AG04450 (cell line): ENCODE measurements at regions not wholly inside any gene's neighbourhood (a gene's known extent, or its start where the extent isn't known, plus 50 kb on each side); places are given as distances from the start of the nearest gene placed in this dataset.

ENCODE experiments used
- CTCF ChIA-PET: fragments of 300-600, 350-600 bp; formaldehyde crosslinking; extraction: SDS; loops from one replicate; lab custom pipeline; 2022; ENCODE audit warnings: antibody characterized with exemption, inconsistent platforms; lab: Charles Lee
- POLR2A ChIA-PET: fragments of 350-600 bp; formaldehyde crosslinking; extraction: SDS; loops from one replicate; lab custom pipeline; 2021; ENCODE audit warnings: antibody characterized with exemption, inconsistent platforms; lab: Yijun Ruan, JAX
- DNase-seq: peaks from one replicate; pipeline ENCODE4 v3.0.0-alpha.2; 2011; ENCODE audit warnings: low read depth, low spot score
- H3K27ac ChIP-seq: one replicate; pipeline ENCODE4 v1.5.1; 2012; ENCODE audit warnings: low read depth, low read length, control low read depth
- H3K27me3 ChIP-seq: one replicate; pipeline ENCODE4 v1.6.0; 2012; ENCODE audit warnings: low read length; ENCODE audit not compliant: control insufficient read depth, insufficient read depth
- H3K4me3 ChIP-seq: 2 replicates; pipeline ENCODE4 v1.5.1; 2011; ENCODE audit warnings: mild to moderate bottlenecking, low read depth, low read length, control low read depth
- H3K9me3 ChIP-seq: 2 replicates; pipeline ENCODE4 v1.5.1; 2012; ENCODE audit warnings: low read length; ENCODE audit not compliant: control insufficient read depth, insufficient read depth
- CTCF ChIP-seq: IDR thresholded peaks from 2 replicates; pipeline ENCODE4 v1.5.1; 2011; ENCODE audit warnings: low read depth, low read length, control low read depth, inconsistent platforms

GRCh38 chr14:94963051-94963450 lies 193.1 kb upstream of the GSC start:
- Histone ChIP-seq H3K27me3 (no peaks in the 10 kb centered on the region), H3K27ac (no peak overlapping the region), H3K4me3 (no peak overlapping the region), H3K9me3 (peaks cover 6% of the 10 kb centered on the region)
- DNase-seq = no peak
- POLR2A ChIA-PET = no interaction called here
- no peak for TF ChIP-seq CTCF
- CTCF ChIA-PET = no interaction called here

GRCh38 chr14:94962166-94962575 lies 192.3 kb upstream of the GSC start:
- CTCF ChIA-PET = no interaction called here

GRCh38 chr14:94961386-94962165 lies 191.7 kb upstream of the GSC start:
- Histone ChIP-seq H3K4me3 (no peak overlapping the region), H3K27ac (no peak overlapping the region), H3K9me3 (peaks cover 1% of the 10 kb centered on the region), H3K27me3 (no peaks in the 10 kb centered on the region)
- no peak for TF ChIP-seq CTCF
- CTCF ChIA-PET = no interaction called here
- no peak for DNase-seq
- POLR2A ChIA-PET = no interaction called here

More at GRCh38 chr14:94962166-94962575, 192.3 kb upstream of the GSC start:
- TF ChIP-seq CTCF = no peak
- Histone ChIP-seq H3K9me3 (peaks cover 6% of the 10 kb centered on the region), H3K27ac (no peak overlapping the region), H3K27me3 (no peaks in the 10 kb centered on the region), H3K4me3 (no peak overlapping the region)
- POLR2A ChIA-PET = no interaction called here
- DNase-seq = no peak

GRCh38 chr14:94960285-94961001 lies 190.5 kb upstream of the GSC start:
- no peak overlapping the region for H3K27ac ChIP-seq

More at GRCh38 chr14:94960285-94961001, 190.5 kb upstream of the GSC start:
- H3K9me3 ChIP-seq = no peaks in the 10 kb centered on the region; the same call in 1 of the 2 replicates
- TF ChIP-seq CTCF = no peak
- ChIA-PET POLR2A (no interaction called here), CTCF (no interaction called here)
- no peaks in the 10 kb centered on the region for H3K27me3 ChIP-seq
- DNase-seq = no peak
- H3K4me3 ChIP-seq = no peak overlapping the region
